IMR-90 (cell line): ENCODE measurements at regions not wholly inside any gene's neighbourhood (a gene's known extent, or its start where the extent isn't known, plus 50 kb on each side); places are given as distances from the start of the nearest gene placed in this dataset.

Experiments
- ATAC-seq: fragments of 200-7000 bp; cut with Tn5 transposase; 2 replicates; pipeline ENCODE4 v1.9.1; 2020; ENCODE audit warnings: low read depth, mild to moderate bottlenecking, moderate library complexity
- BruUV-seq: library from RNA; stranded (reverse); fragments of 400-500 nt; replicated peaks from 2 replicates; lab custom pipeline; 2021; lab: Mats Ljungman, UMichigan
- CTCF ChIA-PET: fragments of 300-600 bp; formaldehyde crosslinking; extraction: SDS; loops from one replicate; lab custom pipeline; 2021; ENCODE audit warnings: antibody characterized with exemption; lab: Yijun Ruan, JAX
- POLR2A ChIA-PET: fragments of 300-600 bp; sonication (Branson Sonifier 250); formaldehyde crosslinking; loops from one replicate; lab custom pipeline; 2022; ENCODE audit warnings: antibody characterized with exemption; ENCODE audit not compliant: unreplicated experiment; lab: Charles Lee
- DNase-seq: peaks from one replicate; pipeline ENCODE4 v3.0.0; 2013
- H2AFZ ChIP-seq: replicated peaks from 2 replicates; pipeline ENCODE3; 2013; ENCODE audit warnings: low read length, mild to moderate bottlenecking; ENCODE audit not compliant: poor library complexity
- H2AK5ac ChIP-seq: 2 replicates; pipeline ENCODE4 v1.6.1; 2013; ENCODE audit warnings: low read depth, low read length, inconsistent platforms
- H2AK9ac ChIP-seq: replicated peaks from 2 replicates; pipeline ENCODE3; 2013; ENCODE audit warnings: mild to moderate bottlenecking, low read depth, low read length, moderate library complexity; ENCODE audit not compliant: poor library complexity
- H2BK120ac ChIP-seq: 2 replicates; pipeline ENCODE4 v1.6.1; 2013; ENCODE audit warnings: low read depth, low read length, inconsistent platforms
- H2BK15ac ChIP-seq: 3 replicates; pipeline ENCODE4 v1.6.1; 2013; ENCODE audit warnings: low read depth, low read length, inconsistent platforms
- H2BK20ac ChIP-seq: 2 replicates; pipeline ENCODE4 v1.6.1; 2013; ENCODE audit warnings: low read depth, mild to moderate bottlenecking, inconsistent platforms, low read length, moderate library complexity
- H2BK5ac ChIP-seq: 2 replicates; pipeline ENCODE4 v1.6.1; 2013; ENCODE audit warnings: mild to moderate bottlenecking, low read depth, low read length, inconsistent platforms; ENCODE audit not compliant: poor library complexity, severe bottlenecking
- H3K14ac ChIP-seq: replicated peaks from 2 replicates; pipeline ENCODE4 v1.6.1; 2013; ENCODE audit warnings: low read depth, low read length, inconsistent platforms
- H3K18ac ChIP-seq: 2 replicates; pipeline ENCODE4 v1.6.1; 2013; ENCODE audit warnings: low read depth, low read length, control low read depth
- H3K23ac ChIP-seq: 2 replicates; pipeline ENCODE4 v1.6.1; 2013; ENCODE audit warnings: low read depth, low read length, inconsistent platforms
- H3K27ac ChIP-seq: 2 replicates; pipeline ENCODE4 v1.5.1; 2013; ENCODE audit warnings: mild to moderate bottlenecking, control low read depth, low read length; ENCODE audit not compliant: insufficient read depth
- H3K27me3 ChIP-seq: 2 replicates; pipeline ENCODE4 v1.6.1; 2013; ENCODE audit warnings: low read length; ENCODE audit not compliant: control insufficient read depth, insufficient read depth
- H3K36me3 ChIP-seq: 2 replicates; pipeline ENCODE4 v1.6.1; 2013; ENCODE audit warnings: low read length, mixed read lengths; ENCODE audit not compliant: control insufficient read depth, insufficient read depth
- H3K4ac ChIP-seq: 2 replicates; pipeline ENCODE4 v1.6.1; 2013; ENCODE audit warnings: low read depth, low read length, inconsistent platforms
- H3K4me1 ChIP-seq: 2 replicates; pipeline ENCODE4 v1.6.1; 2013; ENCODE audit warnings: low read length, mixed read lengths; ENCODE audit not compliant: control insufficient read depth, insufficient read depth
- H3K4me2 ChIP-seq: 2 replicates; pipeline ENCODE4 v1.6.1; 2013; ENCODE audit warnings: low read depth, mild to moderate bottlenecking, control low read depth, low read length, moderate library complexity
- H3K4me3 ChIP-seq: 2 replicates; pipeline ENCODE4 v1.5.1; 2013; ENCODE audit warnings: low read depth, mild to moderate bottlenecking, control low read depth, low read length, moderate library complexity; ENCODE audit not compliant: insufficient read depth
- H3K56ac ChIP-seq: 2 replicates; pipeline ENCODE4 v1.6.1; 2013; ENCODE audit warnings: low read length, inconsistent platforms; ENCODE audit not compliant: insufficient read depth; ENCODE audit errors: extremely low read depth
- H3K79me1 ChIP-seq, 2 experiments: 2 replicates each; pipeline ENCODE4 v1.6.1; 2013; ENCODE audit warnings: low read length in 2 of 2, inconsistent platforms in 1 of 2, low read depth in 1 of 2
- H3K9ac ChIP-seq: 2 replicates; pipeline ENCODE4 v1.6.1; 2013; ENCODE audit warnings: low read depth, low read length, control low read depth
- H3K9me1 ChIP-seq: 2 replicates; pipeline ENCODE4 v1.6.1; 2013; ENCODE audit warnings: low read length, inconsistent platforms; ENCODE audit not compliant: insufficient read depth
- H3K9me3 ChIP-seq: 2 replicates; pipeline ENCODE4 v1.6.1; 2013; ENCODE audit warnings: low read length; ENCODE audit not compliant: control insufficient read depth, insufficient read depth
- H4K20me1 ChIP-seq: 2 replicates; pipeline ENCODE4 v1.6.1; 2013; ENCODE audit warnings: low read length, inconsistent platforms; ENCODE audit not compliant: insufficient read depth
- H4K5ac ChIP-seq: 2 replicates; pipeline ENCODE4 v1.6.1; 2013; ENCODE audit warnings: mild to moderate bottlenecking, low read depth, low read length, control low read depth
- H4K8ac ChIP-seq, 2 experiments: 2 replicates each; pipeline ENCODE4 v1.6.1; 2013; ENCODE audit warnings: low read depth in 2 of 2, low read length in 2 of 2, control low read depth in 1 of 2, inconsistent platforms in 1 of 2
- H4K91ac ChIP-seq: 2 replicates; pipeline ENCODE4 v1.6.1; 2013; ENCODE audit warnings: low read depth, low read length, inconsistent platforms; ENCODE audit not compliant: insufficient read depth
- BHLHE40 ChIP-seq: fragments of 150-350 bp; IDR thresholded peaks from 2 replicates; pipeline ENCODE4 v1.6.1; 2016; ENCODE audit warnings: mild to moderate bottlenecking, low read depth, low read length
- CEBPB ChIP-seq: IDR thresholded peaks from 2 replicates; pipeline ENCODE4 v1.6.1; 2012; ENCODE audit warnings: low read depth, low read length, improper control_type of control experiment
- CHD1 ChIP-seq: IDR thresholded peaks from 2 replicates; pipeline ENCODE4 v1.6.1; 2012; ENCODE audit warnings: low read depth, low read length, improper control_type of control experiment
- CTCF ChIP-seq: conservative IDR thresholded peaks from 2 replicates; pipeline ENCODE4 v1.5.1; 2012; ENCODE audit warnings: mild to moderate bottlenecking, low read depth, low read length, improper control_type of control experiment
- ELK1 ChIP-seq: fragments of 150-350 bp; IDR thresholded peaks from 2 replicates; pipeline ENCODE4 v1.6.1; 2016; ENCODE audit warnings: low read depth, mild to moderate bottlenecking, low read length, moderate library complexity, borderline replicate concordance
- FOS ChIP-seq: fragments of 150-350 bp; IDR thresholded peaks from 2 replicates; pipeline ENCODE4 v1.6.1; 2016; ENCODE audit warnings: low read depth, low read length
- MAFK ChIP-seq: IDR thresholded peaks from 2 replicates; pipeline ENCODE4 v1.6.1; 2012; ENCODE audit warnings: low read depth, low read length, improper control_type of control experiment
- MAZ ChIP-seq: IDR thresholded peaks from 2 replicates; pipeline ENCODE4 v1.6.1; 2012; ENCODE audit warnings: low read depth, mild to moderate bottlenecking, low read length, improper control_type of control experiment, moderate library complexity, borderline replicate concordance
- MXI1 ChIP-seq: IDR thresholded peaks from 2 replicates; pipeline ENCODE4 v1.6.1; 2012; ENCODE audit warnings: low read depth, mild to moderate bottlenecking, low read length, moderate library complexity, borderline replicate concordance
- NFE2L2 ChIP-seq: fragments of 150-350 bp; IDR thresholded peaks from 2 replicates; pipeline ENCODE4 v1.6.1; 2016; ENCODE audit warnings: low read depth, mild to moderate bottlenecking, low read length
- POLR2A ChIP-seq: IDR thresholded peaks from 2 replicates; pipeline ENCODE4 v1.6.1; 2012; ENCODE audit warnings: mild to moderate bottlenecking, low read depth, low read length
- RCOR1 ChIP-seq: IDR thresholded peaks from 2 replicates; pipeline ENCODE4 v1.6.1; 2012; ENCODE audit warnings: mild to moderate bottlenecking, low read length, improper control_type of control experiment; ENCODE audit not compliant: insufficient replicate concordance
- RFX5 ChIP-seq: IDR thresholded peaks from 2 replicates; pipeline ENCODE4 v1.8.0; 2012; ENCODE audit warnings: low read depth, mild to moderate bottlenecking, low read length, moderate library complexity
- SMC3 ChIP-seq: fragments of 150-350 bp; IDR thresholded peaks from 2 replicates; pipeline ENCODE4 v1.6.1; 2016; ENCODE audit warnings: low read depth, mild to moderate bottlenecking, antibody characterized with exemption, low read length, moderate library complexity
- USF2 ChIP-seq: fragments of 150-350 bp; IDR thresholded peaks from 2 replicates; pipeline ENCODE4 v1.6.1; 2017; ENCODE audit warnings: mild to moderate bottlenecking, antibody characterized with exemption, low read length, low read depth
- WGBS, 2 experiments: methylation state at CpG; one replicate each; pipeline versions ENCODE4 v1.1.5 to v1.1.7; 2013; ENCODE audit warnings: missing lambda C conversion rate in 2 of 2; ENCODE audit not compliant: insufficient read length in 1 of 2; ENCODE audit errors: extremely low coverage in 2 of 2; 5-methylcytosine and 5-hydroxymethylcytosine counted together
- dilution Hi-C: fragments of 300-500 bp; cut with HindIII; formaldehyde crosslinking; loops from one replicate; pipeline ENCODE4 v1.14.3; 2018; ENCODE audit warnings: low sequenced_read_pairs; ENCODE audit not compliant: unreplicated experiment
- in situ Hi-C: fragments of 300-500 bp; cut with MboI; formaldehyde crosslinking; loops from 3 replicates; pipeline ENCODE4 v1.14.3; 2019; ENCODE audit warnings: low sequenced_read_pairs, inconsistent platforms, mixed read lengths
- intact Hi-C: fragments of 100-400 bp; cut with micrococcal nuclease; formaldehyde crosslinking; loops from 2 replicates; pipeline ENCODE4 v1.10.0; 2022

- H3K4ac ChIP-seq, result no peak overlapping the region
- no CpG with 5 or more reads among the region's 6 CpGs for WGBS, 2 experiments
- no peak overlapping the region for H2AK5ac ChIP-seq
- BruUV-seq, result no TSS peak
- H4K91ac ChIP-seq, result no peak overlapping the region
- no peak for ATAC-seq
- H2BK5ac ChIP-seq, result no peak overlapping the region
- no peak overlapping the region for H3K14ac ChIP-seq
- H3K4me3 ChIP-seq, result no peak overlapping the region
- in situ Hi-C loops, result no loop called here
- no peaks in the 10 kb centered on the region for H4K20me1 ChIP-seq
- no peak overlapping the region for H3K56ac ChIP-seq
- no peaks in the 10 kb centered on the region for H3K9me3 ChIP-seq
- intact Hi-C loops, result no loop called here
- no peaks in the 10 kb centered on the region for H3K4me1 ChIP-seq
- no peak for DNase-seq
- ChIA-PET POLR2A (no interaction called here), CTCF (no interaction called here)
- H3K79me1 ChIP-seq, result no peaks in the 10 kb centered on the region
- H3K18ac ChIP-seq, result no peak overlapping the region
- H3K4me2 ChIP-seq, result no peak overlapping the region
- dilution Hi-C loops, result no loop called here
- H4K5ac ChIP-seq, result no peak overlapping the region
- peaks cover 32% of the 10 kb centered on the region for H3K27me3 ChIP-seq
- no peak overlapping the region for H3K9ac ChIP-seq
- TF ChIP-seq CTCF (no peak), RCOR1 (no peak), MXI1 (no peak), ELK1 (no peak), MAZ (no peak), NFE2L2 (no peak), FOS (no peak), SMC3 (no peak), BHLHE40 (no peak), RFX5 (no peak), USF2 (no peak), CHD1 (no peak), MAFK (no peak), POLR2A (no peak), CEBPB (no peak)
- H3K9me1 ChIP-seq, result no peaks in the 10 kb centered on the region
- H3K36me3 ChIP-seq, result no peaks in the 10 kb centered on the region
- no peak overlapping the region for H3K23ac ChIP-seq
- H3K27ac ChIP-seq, result no peak overlapping the region
- no peak overlapping the region for H2AK9ac ChIP-seq
- H2AFZ ChIP-seq, result no peak overlapping the region
- H4K8ac ChIP-seq, result no peak overlapping the region
- no peak overlapping the region for H2BK120ac ChIP-seq
- H2BK15ac ChIP-seq, result no peak overlapping the region
- H2BK20ac ChIP-seq, result no peak overlapping the region
These were observed 254.4 kb downstream of the OPA1 start for GRCh38 chr3:193847402-193847801.
